B cell (primary cell): ENCODE measurements at regions not wholly inside any gene's neighbourhood (a gene's known extent, or its start where the extent isn't known, plus 50 kb on each side); places are given as distances from the start of the nearest gene placed in this dataset.

ENCODE experiments used
- EZH2 ChIP-seq: IDR thresholded peaks from 2 replicates; pipeline ENCODE4 v1.6.1; 2012; ENCODE audit warnings: borderline replicate concordance, low read depth, mild to moderate bottlenecking, moderate library complexity, low read length; ENCODE audit not compliant: insufficient read depth, poor library complexity, severe bottlenecking
- TF ChIP-seq, protein P1 (sequence below): fragments of 200-600 bp; IDR thresholded peaks from one replicate; pipeline ENCODE4 v1.8.0; 2022; ENCODE audit warnings: antibody characterized with exemption, mild to moderate bottlenecking

DNA sequence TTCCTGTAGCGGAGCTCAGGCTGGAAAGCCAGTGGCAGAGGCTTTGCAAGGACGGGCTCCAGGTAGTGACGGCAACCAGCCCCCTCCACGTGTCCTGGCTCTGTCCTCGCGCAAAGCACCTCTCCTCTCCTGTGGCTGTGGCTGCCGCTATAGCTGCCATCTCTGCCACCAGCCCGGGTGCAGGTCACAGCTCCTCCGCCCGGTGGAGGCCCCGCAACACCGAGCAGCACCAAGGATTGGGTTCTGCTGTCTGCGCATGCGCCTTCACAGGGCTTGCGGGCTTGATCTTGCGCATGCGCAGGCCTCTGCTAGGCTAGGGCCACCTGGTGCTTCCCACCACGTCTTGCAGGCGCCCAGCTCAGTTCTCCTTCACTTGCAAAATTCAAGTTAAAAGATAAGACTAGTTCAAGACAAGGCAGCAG is 625.4 kb downstream of the QKI start:
- TF ChIP-seq, protein P1, sequence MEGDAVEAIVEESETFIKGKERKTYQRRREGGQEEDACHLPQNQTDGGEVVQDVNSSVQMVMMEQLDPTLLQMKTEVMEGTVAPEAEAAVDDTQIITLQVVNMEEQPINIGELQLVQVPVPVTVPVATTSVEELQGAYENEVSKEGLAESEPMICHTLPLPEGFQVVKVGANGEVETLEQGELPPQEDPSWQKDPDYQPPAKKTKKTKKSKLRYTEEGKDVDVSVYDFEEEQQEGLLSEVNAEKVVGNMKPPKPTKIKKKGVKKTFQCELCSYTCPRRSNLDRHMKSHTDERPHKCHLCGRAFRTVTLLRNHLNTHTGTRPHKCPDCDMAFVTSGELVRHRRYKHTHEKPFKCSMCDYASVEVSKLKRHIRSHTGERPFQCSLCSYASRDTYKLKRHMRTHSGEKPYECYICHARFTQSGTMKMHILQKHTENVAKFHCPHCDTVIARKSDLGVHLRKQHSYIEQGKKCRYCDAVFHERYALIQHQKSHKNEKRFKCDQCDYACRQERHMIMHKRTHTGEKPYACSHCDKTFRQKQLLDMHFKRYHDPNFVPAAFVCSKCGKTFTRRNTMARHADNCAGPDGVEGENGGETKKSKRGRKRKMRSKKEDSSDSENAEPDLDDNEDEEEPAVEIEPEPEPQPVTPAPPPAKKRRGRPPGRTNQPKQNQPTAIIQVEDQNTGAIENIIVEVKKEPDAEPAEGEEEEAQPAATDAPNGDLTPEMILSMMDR, result no peak
- TF ChIP-seq EZH2, result no peak
